Caco-2 (cell line): ENCODE measurements at regions not wholly inside any gene's neighbourhood (a gene's known extent, or its start where the extent isn't known, plus 50 kb on each side); places are given as distances from the start of the nearest gene placed in this dataset.

Experiments
- BruUV-seq: library from RNA; stranded (reverse); fragments of 400-500 nt; replicated peaks from 2 replicates; lab custom pipeline; 2021; lab: Mats Ljungman, UMichigan
- CTCF ChIA-PET: fragments of 300-600 bp; sonication (Branson Sonifier 250); formaldehyde crosslinking; loops from one replicate; lab custom pipeline; 2022; ENCODE audit warnings: antibody characterized with exemption; lab: Charles Lee
- POLR2A ChIA-PET: fragments of 300-600 bp; sonication (Branson Sonifier 250); formaldehyde crosslinking; loops from one replicate; lab custom pipeline; 2022; ENCODE audit warnings: antibody characterized with exemption; lab: Charles Lee
- DNase-seq, 2 experiments: peaks; one replicate each; pipeline versions ENCODE4 v3.0.0 to v3.0.0-alpha.2; 2020 to 2022
- H3K27me3 ChIP-seq: replicated peaks from 2 replicates; pipeline ENCODE4 v1.6.0; 2011; ENCODE audit warnings: low read length; ENCODE audit not compliant: control insufficient read depth, insufficient read depth
- H3K36me3 ChIP-seq: 2 replicates; pipeline ENCODE4 v1.5.1; 2011; ENCODE audit warnings: low read length; ENCODE audit not compliant: control insufficient read depth, insufficient read depth
- H3K4me1 ChIP-seq: fragments of 250-450 bp; sonication (Bioruptor Pico); 2 replicates; pipeline ENCODE4 v1.5.1; 2020; ENCODE audit warnings: mild to moderate bottlenecking
- H3K4me3 ChIP-seq: 2 replicates; pipeline ENCODE4 v1.5.1; 2011; ENCODE audit warnings: low read depth, mild to moderate bottlenecking, control low read depth, low read length
- H3K9me3 ChIP-seq: fragments of 250-450 bp; sonication (Bioruptor Pico); 2 replicates; pipeline ENCODE4 v1.5.1; 2020; ENCODE audit warnings: mild to moderate bottlenecking, moderate library complexity
- H3K27ac Mint-ChIP-seq: one replicate; pipeline ENCODE4 v1.8.0; 2022; ENCODE audit warnings: mixed read lengths; ENCODE audit not compliant: unreplicated experiment
- H3K27me3 Mint-ChIP-seq: one replicate; pipeline ENCODE4 v1.8.0; 2022; ENCODE audit warnings: mixed read lengths; ENCODE audit not compliant: insufficient read depth, unreplicated experiment
- H3K36me3 Mint-ChIP-seq: one replicate; pipeline ENCODE4 v1.8.0; 2022; ENCODE audit warnings: mild to moderate bottlenecking, mixed read lengths; ENCODE audit not compliant: insufficient read depth, unreplicated experiment
- H3K4me1 Mint-ChIP-seq: one replicate; pipeline ENCODE4 v1.8.0; 2022; ENCODE audit warnings: low read depth, mixed read lengths; ENCODE audit not compliant: unreplicated experiment
- H3K4me3 Mint-ChIP-seq: one replicate; pipeline ENCODE4 v1.8.0; 2022; ENCODE audit warnings: mild to moderate bottlenecking, moderate library complexity, mixed read lengths; ENCODE audit not compliant: unreplicated experiment
- H3K9me3 Mint-ChIP-seq: one replicate; pipeline ENCODE4 v1.8.0; 2022; ENCODE audit warnings: mixed read lengths; ENCODE audit not compliant: unreplicated experiment
- intact Hi-C: fragments of 100-400 bp; cut with micrococcal nuclease; formaldehyde crosslinking; loops from one replicate; pipeline ENCODE4 v1.10.0; 2022; ENCODE audit not compliant: unreplicated experiment
- TF ChIP-seq, protein P1 (sequence below), 2 experiments: fragments of 200-600 bp in 1 of 2; IDR thresholded peaks; 1 replicate in 1 of 2; 2 replicates in 1 of 2; pipeline versions ENCODE4 v1.5.1 to v1.8.0; 2011 to 2022; ENCODE audit warnings: antibody characterized with exemption in 1 of 2, control low read depth in 1 of 2, inconsistent platforms in 1 of 2, low read depth in 1 of 2, low read length in 1 of 2, mild to moderate bottlenecking in 1 of 2, moderate library complexity in 1 of 2; ENCODE audit not compliant: insufficient read depth in 1 of 2, severe bottlenecking in 1 of 2, unreplicated experiment in 1 of 2

DNA sequence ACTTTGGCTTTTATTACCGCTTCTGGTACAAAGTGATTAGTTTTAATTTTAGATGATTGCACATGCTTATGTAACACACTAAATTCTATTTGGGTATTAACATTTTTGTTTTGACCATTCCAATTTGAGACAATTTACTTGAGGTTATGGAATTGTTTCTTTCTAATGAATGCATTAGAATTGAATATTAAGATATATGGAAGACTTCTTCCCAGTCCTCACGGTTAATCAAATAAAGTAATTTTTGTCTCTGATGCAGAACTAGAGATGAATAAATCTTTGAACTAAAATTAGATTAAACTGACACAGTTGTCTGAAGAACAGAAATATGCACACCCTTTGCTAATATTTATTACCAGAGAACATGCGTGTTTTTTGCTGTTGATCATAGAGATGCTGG is 127.1 kb upstream of the FBXL17 start:
- Mint-ChIP-seq H3K4me3 (no peak overlapping the region), H3K27me3 (peaks cover 18% of the 10 kb centered on the region), H3K4me1 (no peaks in the 10 kb centered on the region), H3K9me3 (no peaks in the 10 kb centered on the region), H3K36me3 (no peaks in the 10 kb centered on the region), H3K27ac (no peak overlapping the region)
- no peak for DNase-seq
- intact Hi-C loops = no loop called here
- BruUV-seq = no TSS peak
- POLR2A ChIA-PET = no interaction called here
- no peaks in the 10 kb centered on the region for H3K36me3 ChIP-seq
- CTCF ChIA-PET = no interaction called here
- no peak overlapping the region for H3K4me3 ChIP-seq
- TF ChIP-seq, protein P1, sequence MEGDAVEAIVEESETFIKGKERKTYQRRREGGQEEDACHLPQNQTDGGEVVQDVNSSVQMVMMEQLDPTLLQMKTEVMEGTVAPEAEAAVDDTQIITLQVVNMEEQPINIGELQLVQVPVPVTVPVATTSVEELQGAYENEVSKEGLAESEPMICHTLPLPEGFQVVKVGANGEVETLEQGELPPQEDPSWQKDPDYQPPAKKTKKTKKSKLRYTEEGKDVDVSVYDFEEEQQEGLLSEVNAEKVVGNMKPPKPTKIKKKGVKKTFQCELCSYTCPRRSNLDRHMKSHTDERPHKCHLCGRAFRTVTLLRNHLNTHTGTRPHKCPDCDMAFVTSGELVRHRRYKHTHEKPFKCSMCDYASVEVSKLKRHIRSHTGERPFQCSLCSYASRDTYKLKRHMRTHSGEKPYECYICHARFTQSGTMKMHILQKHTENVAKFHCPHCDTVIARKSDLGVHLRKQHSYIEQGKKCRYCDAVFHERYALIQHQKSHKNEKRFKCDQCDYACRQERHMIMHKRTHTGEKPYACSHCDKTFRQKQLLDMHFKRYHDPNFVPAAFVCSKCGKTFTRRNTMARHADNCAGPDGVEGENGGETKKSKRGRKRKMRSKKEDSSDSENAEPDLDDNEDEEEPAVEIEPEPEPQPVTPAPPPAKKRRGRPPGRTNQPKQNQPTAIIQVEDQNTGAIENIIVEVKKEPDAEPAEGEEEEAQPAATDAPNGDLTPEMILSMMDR (IDR thresholded peaks at IDR 0.05; ENCODE audit: insufficient read depth in 1 of 2, low read depth in 1 of 2, low read length in 1 of 2, severe bottlenecking in 1 of 2, unreplicated experiment in 1 of 2) = no peak
- no peaks in the 10 kb centered on the region for H3K9me3 ChIP-seq
- H3K27me3 ChIP-seq = no peaks in the 10 kb centered on the region
- no peaks in the 10 kb centered on the region for H3K4me1 ChIP-seq

DNA sequence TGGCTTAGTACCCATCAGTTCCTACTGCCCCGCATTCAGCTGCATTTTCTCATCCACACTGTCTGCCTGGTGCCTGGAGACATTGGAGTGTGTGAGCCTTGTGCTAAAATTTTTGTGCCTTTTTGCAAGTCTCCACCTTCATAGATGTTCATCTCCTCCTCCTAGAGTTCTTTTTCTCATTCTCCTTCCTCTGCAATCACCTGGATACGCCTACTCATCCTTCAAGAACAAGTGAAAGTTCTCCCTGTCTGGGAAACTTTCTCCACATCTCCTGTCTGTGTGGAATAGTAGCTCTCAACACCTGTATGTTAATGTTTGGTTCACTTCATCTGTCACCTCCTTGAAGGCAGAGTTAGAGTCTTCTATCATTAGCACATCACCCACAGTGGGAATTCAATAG is 125.7 kb upstream of the FBXL17 start:
- BruUV-seq = no TSS peak
- no peak overlapping the region for H3K4me3 Mint-ChIP-seq
- H3K27me3 ChIP-seq = no peaks in the 10 kb centered on the region

DNA sequence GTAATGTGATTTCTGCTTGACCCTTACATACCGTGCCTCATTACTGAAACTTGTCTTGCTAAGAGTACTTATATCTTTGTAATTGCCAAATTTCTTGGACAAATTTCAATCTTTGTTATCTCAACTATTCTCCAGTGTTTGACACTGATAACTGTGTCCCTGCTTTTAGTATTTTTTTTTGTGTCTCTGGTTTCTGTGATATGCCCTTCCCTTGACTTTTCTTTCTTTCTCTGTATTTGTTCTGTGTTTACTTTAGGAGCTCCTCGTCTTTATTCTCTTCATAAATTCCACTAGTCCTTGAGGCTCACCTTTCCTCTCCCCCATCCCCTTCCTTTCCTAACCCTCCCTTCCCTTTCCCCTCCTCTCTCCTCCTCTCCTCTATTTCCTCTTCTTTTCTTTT is 123.7 kb upstream of the FBXL17 start:
- Histone ChIP-seq H3K9me3 (no peaks in the 10 kb centered on the region), H3K4me3 (no peak overlapping the region), H3K4me1 (no peaks in the 10 kb centered on the region), H3K27me3 (no peaks in the 10 kb centered on the region), H3K36me3 (no peaks in the 10 kb centered on the region)
- Mint-ChIP-seq H3K4me3 (no peak overlapping the region), H3K36me3 (no peaks in the 10 kb centered on the region), H3K9me3 (no peaks in the 10 kb centered on the region), H3K4me1 (no peaks in the 10 kb centered on the region), H3K27ac (no peak overlapping the region), H3K27me3 (peaks cover 6% of the 10 kb centered on the region)
- ChIA-PET CTCF (no interaction called here), POLR2A (no interaction called here)
- intact Hi-C loops = no loop called here
- TF ChIP-seq, protein P1 (IDR thresholded peaks at IDR 0.05; ENCODE audit: insufficient read depth in 1 of 2, low read depth in 1 of 2, low read length in 1 of 2, severe bottlenecking in 1 of 2, unreplicated experiment in 1 of 2) = no peak
- no peak for DNase-seq
- no TSS peak for BruUV-seq

More for the DNA sequence above, 125.7 kb upstream of the FBXL17 start:
- Mint-ChIP-seq H3K9me3 (no peaks in the 10 kb centered on the region), H3K36me3 (no peaks in the 10 kb centered on the region), H3K27ac (no peak overlapping the region), H3K27me3 (peaks cover 18% of the 10 kb centered on the region), H3K4me1 (no peaks in the 10 kb centered on the region)
- Histone ChIP-seq H3K36me3 (no peaks in the 10 kb centered on the region), H3K9me3 (no peaks in the 10 kb centered on the region), H3K4me3 (no peak overlapping the region), H3K4me1 (no peaks in the 10 kb centered on the region)
- DNase-seq = no peak
- POLR2A ChIA-PET = interaction anchor here (0.6 kb wide), 1 partner anchor 57 kb away, joined by 3 read pairs; no protein-coding TSS in a partner anchor
- TF ChIP-seq, protein P1 (IDR thresholded peaks at IDR 0.05; ENCODE audit: insufficient read depth in 1 of 2, low read depth in 1 of 2, low read length in 1 of 2, severe bottlenecking in 1 of 2, unreplicated experiment in 1 of 2) = no peak
- CTCF ChIA-PET = no interaction called here
- intact Hi-C loops = no loop called here
